Activated naive CD4-positive, alpha-beta T cell treated with anti-CD3 and anti-CD28 coated beads, Interleukin-2, amount 50 U/mL, for 72 hours (primary cell): ENCODE measurements at regions not wholly inside any gene's neighbourhood (a gene's known extent, or its start where the extent isn't known, plus 50 kb on each side); places are given as distances from the start of the nearest gene placed in this dataset.
"Not testable (repeated sequence)": the region's sequence is repeated elsewhere in the genome, so short reads cannot be mapped to it uniquely, and the experiment has no call there.

Experiments
- ATAC-seq, 2 donors: fragments of 150-1000 bp; cut with Tn5 transposase; 2 replicates each; pipeline ENCODE4 v1.10.0; 2021; ENCODE audit warnings: mild to moderate bottlenecking in 2 of 2, moderate library complexity in 2 of 2
- DNase-seq, 2 donors: peaks; one replicate each; pipeline ENCODE4 v3.0.0; 2021 to 2022; ENCODE audit warnings: low spot score in 2 of 2
- H3K27ac Mint-ChIP-seq, 2 donors: one replicate each; pipeline ENCODE4 v1.8.0; 2022; ENCODE audit warnings: mild to moderate bottlenecking in 2 of 2, mixed read lengths in 2 of 2
- H3K36me3 Mint-ChIP-seq, 2 donors: one replicate each; pipeline ENCODE4 v1.8.0; 2022; ENCODE audit warnings: mixed read lengths in 2 of 2
- H3K9me3 Mint-ChIP-seq, 2 donors: one replicate each; pipeline ENCODE4 v1.8.0; 2022; ENCODE audit warnings: mixed read lengths in 2 of 2

DNA sequence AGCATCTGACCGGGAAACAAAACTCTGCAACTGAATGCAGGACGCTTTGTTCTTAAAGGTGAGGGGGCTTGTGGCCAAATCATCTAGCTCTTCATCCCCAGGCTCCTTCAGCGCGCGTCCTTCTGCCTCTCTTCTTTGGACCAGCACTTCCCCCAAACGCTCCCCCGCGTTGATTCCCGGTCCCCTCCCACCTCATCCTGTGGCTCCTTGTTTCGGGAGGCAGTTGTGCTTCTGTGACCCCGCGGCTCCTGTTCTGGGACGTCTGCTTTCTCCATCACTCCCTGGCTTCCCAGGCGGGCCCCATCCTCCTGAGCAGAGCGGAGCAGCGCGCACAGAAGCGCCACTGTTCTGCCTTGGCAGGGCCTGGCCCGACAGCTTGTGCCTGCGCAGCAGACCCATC lies 109.7 kb upstream of the ZNG1E start:
- not testable (repeated sequence) for ATAC-seq, H3K27ac Mint-ChIP-seq, H3K36me3 Mint-ChIP-seq, H3K9me3 Mint-ChIP-seq, DNase-seq

DNA sequence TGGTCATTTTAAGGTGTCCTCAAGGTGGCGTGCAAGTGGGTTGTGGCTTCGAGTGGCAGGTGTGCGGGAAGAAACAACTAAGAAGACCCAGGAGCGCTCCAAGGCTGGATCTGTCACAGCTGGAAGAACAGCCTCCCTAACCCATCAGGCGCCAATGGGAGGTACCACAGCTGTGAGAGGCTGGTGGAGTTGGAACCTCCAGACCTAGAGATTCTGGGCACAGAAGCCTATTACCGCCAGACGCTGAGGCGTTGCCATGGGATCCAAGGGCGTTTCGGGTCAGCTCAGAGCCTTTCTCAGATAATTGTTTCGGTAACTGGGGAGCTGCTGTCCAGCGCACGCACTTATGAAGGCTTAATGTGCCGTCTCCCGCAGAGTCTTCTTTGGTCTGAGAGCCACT lies 156.7 kb upstream of the ZNG1E start:
- not testable (repeated sequence) for ATAC-seq, H3K9me3 Mint-ChIP-seq, DNase-seq, H3K36me3 Mint-ChIP-seq, H3K27ac Mint-ChIP-seq

DNA sequence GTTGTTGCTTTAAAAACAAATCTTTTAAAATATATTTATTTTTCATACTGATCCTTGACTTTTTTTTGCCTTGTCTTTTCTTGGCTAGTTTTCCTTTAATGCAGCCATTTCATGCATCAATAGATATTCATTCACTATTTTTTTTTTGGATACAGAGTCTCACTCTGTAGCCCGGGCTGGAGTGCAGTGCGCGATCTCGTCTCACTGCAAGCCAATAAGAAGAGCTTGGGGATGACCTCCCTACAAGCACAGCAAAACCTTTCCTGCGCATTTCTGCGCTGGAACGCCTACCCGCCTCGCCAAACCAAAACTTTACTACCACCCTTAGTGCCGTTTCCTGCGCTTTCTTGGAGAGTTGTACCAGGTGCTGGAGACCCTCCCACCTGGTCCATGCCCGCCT lies 161.3 kb upstream of the ZNG1E start:
- not testable (repeated sequence) for H3K9me3 Mint-ChIP-seq, H3K36me3 Mint-ChIP-seq, DNase-seq, ATAC-seq, H3K27ac Mint-ChIP-seq

DNA sequence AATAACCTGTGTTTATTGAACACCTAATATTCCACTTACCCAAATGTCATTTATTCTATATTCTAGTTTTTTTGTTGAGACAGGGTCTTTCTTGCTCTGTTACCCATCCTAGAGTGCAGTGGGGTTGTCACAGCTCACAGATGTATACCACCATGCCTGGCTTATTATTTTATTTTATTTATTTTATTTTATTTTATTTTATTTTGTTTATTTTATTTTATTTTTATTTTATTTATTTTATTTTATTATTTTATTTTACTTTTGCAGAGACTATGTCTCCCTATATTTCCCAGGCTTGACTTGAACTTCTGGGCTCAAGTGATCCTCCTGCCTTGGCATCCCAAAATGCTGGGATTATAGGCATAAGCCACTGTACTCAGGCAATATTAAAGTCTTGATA lies 167.8 kb upstream of the ZNG1E start:
- H3K9me3 Mint-ChIP-seq, DNase-seq, H3K27ac Mint-ChIP-seq, H3K36me3 Mint-ChIP-seq, ATAC-seq: not testable (repeated sequence)

DNA sequence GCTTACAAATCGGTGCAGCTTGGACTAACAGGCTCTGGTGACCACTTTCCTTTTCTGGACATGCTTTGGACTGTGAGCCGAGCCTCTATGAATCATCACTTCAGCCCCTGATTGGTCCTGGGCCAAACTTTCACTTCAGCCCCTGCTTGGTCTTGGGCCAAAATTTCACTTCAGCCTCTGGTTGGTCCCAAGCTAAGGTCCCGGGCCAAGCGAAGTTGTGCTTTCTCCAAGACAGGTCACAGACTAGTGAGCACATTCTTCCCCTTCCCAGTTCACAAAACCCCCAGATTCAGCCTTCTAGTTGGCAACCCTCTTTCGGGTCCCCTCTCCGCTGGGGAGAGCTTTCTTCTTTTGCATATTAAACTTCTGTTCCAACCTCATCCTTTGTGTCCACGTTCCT lies 171.0 kb upstream of the ZNG1E start:
- H3K27ac Mint-ChIP-seq, H3K36me3 Mint-ChIP-seq, DNase-seq, H3K9me3 Mint-ChIP-seq, ATAC-seq: not testable (repeated sequence)

DNA sequence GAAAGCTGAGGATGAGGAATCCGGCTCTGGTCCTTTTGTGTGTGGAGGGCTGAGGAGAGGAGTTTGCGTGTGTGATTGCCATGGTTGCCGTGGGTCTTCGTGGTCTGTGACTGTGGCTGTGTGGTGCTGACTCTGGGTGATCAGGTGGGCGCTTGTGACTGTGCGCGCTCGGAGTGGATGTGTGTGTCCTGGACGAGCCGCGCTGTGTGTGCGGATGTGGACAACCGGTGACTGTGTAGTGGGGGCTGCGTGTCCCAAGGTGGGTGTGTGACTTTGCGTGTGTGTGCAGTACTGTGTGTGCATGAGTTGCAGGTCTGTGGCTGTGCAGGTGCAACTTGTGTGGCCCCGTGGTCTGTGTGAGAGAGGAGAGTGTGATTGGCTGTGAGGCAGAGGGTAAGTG lies 172.0 kb upstream of the ZNG1E start:
- not testable (repeated sequence) for H3K27ac Mint-ChIP-seq, H3K9me3 Mint-ChIP-seq, H3K36me3 Mint-ChIP-seq, ATAC-seq, DNase-seq

DNA sequence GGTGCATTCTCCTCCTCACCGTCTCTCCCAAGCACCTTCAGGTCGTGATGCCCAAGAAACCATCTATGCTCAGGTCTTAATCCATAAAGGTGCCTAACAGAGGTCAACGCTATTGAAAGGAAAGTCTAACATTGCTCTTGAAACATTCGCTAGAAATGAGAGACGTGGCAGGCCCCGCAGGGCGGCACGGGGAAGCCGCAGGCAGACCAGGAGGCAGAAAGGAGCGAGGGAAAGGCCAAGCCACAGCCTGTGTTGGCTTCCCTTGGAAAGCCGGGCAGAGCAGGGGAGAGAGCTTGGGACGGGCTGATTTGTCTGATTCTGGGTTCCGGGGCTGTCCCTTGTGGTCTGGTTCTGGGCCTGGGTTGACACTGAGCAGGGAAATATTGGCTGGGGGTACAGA lies 192.8 kb upstream of the ZNG1E start:
- H3K36me3 Mint-ChIP-seq, H3K27ac Mint-ChIP-seq, DNase-seq, H3K9me3 Mint-ChIP-seq, ATAC-seq: not testable (repeated sequence)

DNA sequence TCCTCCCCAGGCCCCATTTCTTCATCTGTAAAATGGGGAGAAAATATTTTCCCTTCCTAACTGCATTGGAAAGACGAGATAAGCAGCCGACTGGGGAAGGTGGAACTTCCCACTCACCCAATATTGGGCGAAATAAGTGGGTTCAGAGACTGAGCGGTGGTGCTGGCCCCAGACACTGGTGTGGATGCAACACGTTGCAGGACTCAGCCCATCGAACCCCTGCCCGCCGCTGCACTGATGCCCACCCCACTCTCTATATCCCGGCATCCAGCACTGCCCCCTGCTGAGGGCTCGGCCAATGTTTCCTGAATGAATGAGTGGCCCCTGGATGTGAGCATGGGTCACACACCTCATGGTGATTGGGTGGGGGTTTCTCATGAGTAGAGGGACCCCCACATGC lies 194.4 kb upstream of the ZNG1E start:
- H3K36me3 Mint-ChIP-seq, DNase-seq, H3K27ac Mint-ChIP-seq, H3K9me3 Mint-ChIP-seq, ATAC-seq: not testable (repeated sequence)

DNA sequence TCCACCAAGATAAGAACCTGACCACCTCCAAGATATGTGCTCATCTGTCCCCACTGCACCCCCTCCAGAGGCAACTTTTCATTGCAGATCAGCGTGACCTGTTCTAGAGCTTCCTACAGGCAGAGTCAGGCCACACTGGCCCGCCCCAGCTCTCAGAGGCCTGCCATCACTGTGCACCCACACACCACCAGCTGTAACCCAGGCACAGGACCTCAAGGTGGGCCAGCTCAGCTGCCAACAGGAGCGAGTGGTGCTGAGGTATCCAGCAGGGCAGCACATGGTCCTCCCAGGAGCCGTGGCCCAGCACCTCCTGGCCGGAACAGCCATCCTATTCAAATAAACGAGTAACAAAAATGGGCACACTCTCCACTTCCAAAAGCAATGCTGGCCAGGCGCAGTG lies 189.9 kb upstream of the FOXD4L5 start:
- not testable (repeated sequence) for ATAC-seq, DNase-seq, H3K27ac Mint-ChIP-seq, H3K36me3 Mint-ChIP-seq, H3K9me3 Mint-ChIP-seq

DNA sequence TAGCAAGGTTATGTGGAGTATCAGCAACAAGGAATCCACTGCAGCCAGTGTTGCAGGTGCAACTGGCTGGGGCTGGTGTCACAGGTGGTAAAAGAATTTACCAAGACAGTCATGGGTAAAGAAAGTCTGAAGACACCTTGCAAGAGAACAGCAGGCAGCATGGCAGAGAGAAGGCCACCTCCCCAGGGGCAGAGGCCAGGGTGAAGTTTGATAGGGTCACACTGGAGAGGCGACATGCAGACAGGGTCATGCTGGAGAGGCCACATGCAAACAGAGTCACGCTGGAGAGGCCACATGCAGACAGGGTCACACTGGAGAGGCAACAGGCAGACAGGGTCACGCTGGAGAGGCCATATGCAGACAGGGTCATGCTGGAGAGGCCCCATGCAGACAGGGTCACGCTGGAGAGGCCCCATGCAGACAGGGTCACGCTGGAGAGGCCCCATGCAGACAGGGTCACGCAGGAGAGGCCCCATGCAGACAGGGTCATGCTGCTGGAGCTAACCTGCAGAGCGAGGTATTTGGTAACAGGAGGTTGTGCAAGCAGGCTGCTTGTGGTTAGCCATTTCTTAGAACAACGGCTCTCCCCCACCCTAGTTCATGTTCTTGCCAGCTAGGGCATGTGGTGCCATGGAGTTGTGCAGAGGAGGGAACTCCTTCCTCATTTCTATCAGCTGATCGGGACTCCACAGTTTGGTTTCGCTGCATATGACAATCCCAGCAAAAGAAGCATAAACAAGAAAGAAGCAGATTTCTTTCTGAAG lies 188.2 kb upstream of the FOXD4L5 start:
- not testable (repeated sequence) for H3K36me3 Mint-ChIP-seq, H3K27ac Mint-ChIP-seq, H3K9me3 Mint-ChIP-seq, DNase-seq, ATAC-seq

DNA sequence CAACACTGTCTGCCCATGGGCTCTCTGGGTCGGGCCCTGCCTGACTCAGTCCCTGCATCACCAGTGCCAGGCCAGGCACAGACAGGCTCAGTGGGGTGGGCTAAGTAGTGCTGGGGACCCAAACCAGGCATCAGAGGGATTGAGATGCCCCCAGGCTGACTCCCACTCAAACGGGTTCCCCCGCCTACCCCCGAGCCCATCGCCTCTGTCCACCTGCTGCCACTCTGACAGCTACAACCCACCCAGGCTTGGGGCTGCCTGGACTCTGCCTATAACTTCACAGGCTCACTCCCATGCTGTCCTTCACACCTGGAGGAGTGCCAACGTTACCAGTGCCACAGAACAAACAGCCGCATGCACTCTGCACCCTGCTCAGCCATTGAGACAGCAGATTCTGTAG lies 186.1 kb upstream of the FOXD4L5 start:
- not testable (repeated sequence) for H3K27ac Mint-ChIP-seq, H3K9me3 Mint-ChIP-seq, ATAC-seq, DNase-seq, H3K36me3 Mint-ChIP-seq

DNA sequence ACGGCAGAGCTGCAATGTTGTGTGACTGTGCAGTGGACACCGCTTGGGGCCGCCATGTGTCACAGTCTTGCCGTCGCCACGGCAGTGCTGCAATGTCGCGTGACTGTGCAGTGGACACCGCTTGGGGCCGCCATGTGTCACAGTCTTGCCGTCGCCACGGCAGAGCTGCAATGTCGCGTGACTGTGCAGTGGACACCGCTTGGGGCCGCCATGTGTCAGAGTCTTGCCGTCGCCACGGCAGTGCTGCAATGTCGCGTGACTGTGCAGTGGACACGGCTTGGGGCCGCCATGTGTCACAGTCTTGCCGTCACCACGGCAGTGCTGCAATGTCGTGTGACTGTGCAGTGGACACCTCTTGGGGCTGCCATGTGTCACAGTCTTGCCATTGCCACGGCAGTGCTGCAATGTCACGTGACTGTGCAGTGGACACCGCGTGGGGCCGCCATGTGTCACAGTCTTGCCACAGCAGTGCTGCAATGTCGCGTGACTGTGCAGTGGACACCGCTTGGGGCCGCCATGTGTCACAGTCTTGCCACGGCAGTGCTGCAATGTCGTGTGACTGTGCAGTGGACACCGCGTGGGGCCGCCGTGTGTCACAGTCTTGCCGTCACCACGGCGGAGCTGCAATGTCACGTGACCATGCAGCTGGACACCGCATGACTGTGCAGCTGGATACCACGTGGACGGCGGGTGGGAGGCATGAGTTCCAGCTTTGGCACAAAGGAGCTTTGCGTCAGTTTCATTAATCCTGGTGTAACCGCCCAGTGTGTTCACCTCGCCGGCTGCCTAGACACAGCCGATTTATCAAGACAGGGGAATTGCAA lies 182.1 kb upstream of the FOXD4L5 start:
- H3K36me3 Mint-ChIP-seq = peaks cover 27 to 31% of the 10 kb centered on the region in 2 donors
- not testable (repeated sequence) for H3K27ac Mint-ChIP-seq, ATAC-seq

DNA sequence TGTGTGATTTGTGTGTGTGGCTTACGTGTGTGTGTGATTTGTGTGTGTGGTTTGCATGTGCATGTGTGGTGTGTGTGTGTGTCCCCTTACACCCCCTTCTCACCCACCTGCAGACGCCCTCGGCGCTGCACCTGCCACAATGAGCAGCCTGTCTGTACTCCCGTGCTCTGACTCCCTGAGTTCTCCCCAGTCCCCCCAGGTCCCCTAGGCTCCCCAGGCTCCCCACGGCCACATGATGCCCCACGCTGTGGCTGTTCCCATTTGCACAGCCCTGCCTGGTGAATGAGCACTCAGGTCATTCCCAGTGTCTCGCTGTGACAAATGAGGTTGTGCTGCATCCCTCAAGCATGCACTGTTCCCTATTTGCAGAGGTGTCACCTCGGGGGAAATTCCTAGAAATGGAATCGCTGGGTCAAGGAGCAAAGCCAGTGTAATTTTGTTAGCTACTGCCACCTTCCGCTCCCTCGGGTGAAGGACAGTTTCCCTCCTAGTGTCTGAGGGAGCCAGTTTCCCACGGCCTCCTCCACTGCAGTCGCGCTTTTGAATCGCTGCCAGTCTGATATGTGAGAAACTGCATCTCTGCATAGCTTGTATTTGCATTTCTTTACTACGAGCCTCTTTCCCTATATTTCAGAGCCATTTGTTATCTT lies 180.4 kb upstream of the FOXD4L5 start:
- H3K9me3 Mint-ChIP-seq = peaks cover 24 to 29% of the 10 kb centered on the region in 2 donors
- not testable (repeated sequence) for H3K27ac Mint-ChIP-seq

More for the DNA sequence above, 182.1 kb upstream of the FOXD4L5 start:
- peaks cover 24 to 31% of the 10 kb centered on the region in 2 donors for H3K9me3 Mint-ChIP-seq
- not testable (repeated sequence) for DNase-seq

DNA sequence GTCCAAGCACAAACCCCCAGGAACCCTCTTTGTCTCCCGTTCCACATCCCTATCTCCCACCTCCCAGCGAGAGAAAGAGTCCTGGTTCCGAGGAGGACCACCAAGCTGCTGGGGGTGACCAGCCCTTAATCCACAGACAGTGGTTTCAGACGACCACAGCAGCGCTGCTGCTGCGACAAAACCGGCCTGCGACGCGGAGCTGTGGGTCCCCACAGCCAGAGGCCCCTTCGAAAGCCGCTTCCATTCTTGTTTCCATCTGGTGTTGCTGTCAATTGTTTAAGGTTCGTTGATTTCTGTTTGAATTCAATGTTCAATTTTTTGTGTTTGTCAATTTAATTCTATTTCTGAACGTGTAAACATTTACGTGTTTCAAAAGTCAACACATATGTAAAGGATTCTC lies 177.5 kb upstream of the FOXD4L5 start:
- ATAC-seq, DNase-seq, H3K27ac Mint-ChIP-seq: not testable (repeated sequence)
- Mint-ChIP-seq H3K36me3 (peaks cover 32 to 41% of the 10 kb centered on the region in 2 donors), H3K9me3 (peaks cover 27 to 35% of the 10 kb centered on the region in 2 donors)

More for the DNA sequence above, 180.4 kb upstream of the FOXD4L5 start:
- peaks cover 27 to 31% of the 10 kb centered on the region in 2 donors for H3K36me3 Mint-ChIP-seq
- DNase-seq, ATAC-seq: not testable (repeated sequence)

DNA sequence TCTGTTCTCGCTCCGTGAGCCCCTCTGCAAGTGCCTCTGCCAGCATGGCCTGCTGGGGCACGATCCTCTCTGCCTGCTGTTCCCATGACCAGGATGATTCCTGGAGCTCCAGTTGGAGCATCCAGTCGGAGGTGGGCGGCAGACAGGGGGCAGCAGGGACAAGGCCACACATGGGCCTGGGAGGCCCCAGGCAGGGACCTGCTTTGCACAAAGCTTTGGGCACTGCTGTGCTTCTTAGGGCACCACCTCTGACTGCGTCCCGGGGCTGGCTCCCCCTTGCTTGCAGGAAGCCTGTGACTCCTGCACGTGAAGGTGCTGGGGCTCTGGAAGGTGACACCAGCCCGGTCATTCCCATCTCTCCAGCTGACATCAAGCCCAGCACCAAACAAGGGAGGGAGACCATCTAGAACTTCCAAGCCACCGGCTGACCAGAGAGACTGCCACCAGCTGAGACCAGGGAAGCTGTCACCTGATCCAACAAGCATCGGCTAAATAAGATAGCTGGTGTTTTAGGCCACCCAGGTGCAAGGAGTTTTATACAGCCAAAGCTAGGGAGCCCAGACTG lies 174.8 kb upstream of the FOXD4L5 start:
- peaks cover 26 to 41% of the 10 kb centered on the region in 2 donors for H3K9me3 Mint-ChIP-seq
- H3K27ac Mint-ChIP-seq = no peak overlapping the region
- ATAC-seq (no peak), DNase-seq (no peak)
- H3K36me3 Mint-ChIP-seq = peaks cover 36 to 38% of the 10 kb centered on the region in 2 donors

DNA sequence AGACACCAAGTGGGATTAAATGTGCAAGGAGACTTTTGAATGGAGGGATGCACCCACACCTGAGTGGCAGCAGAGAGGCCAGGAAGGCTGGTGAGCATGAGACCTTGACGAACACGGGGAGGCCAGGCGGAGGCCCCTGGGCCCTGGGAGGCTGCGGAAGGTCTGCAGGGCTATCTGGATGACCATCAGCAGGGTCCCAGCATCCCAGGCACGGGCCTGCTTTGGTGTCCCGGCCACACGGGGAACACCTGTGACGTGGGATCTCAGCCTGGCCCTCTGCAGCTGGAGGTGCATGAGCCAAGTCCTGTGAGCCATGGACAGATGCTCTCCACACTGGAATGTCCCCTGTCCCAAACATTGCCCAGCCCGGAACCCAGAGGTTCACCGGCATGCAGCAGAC lies 174.0 kb upstream of the FOXD4L5 start:
- DNase-seq (no peak), ATAC-seq (no peak)
- Mint-ChIP-seq H3K9me3 (peaks cover 18 to 33% of the 10 kb centered on the region in 2 donors), H3K27ac (no peak overlapping the region), H3K36me3 (peaks cover 27 to 30% of the 10 kb centered on the region in 2 donors)

DNA sequence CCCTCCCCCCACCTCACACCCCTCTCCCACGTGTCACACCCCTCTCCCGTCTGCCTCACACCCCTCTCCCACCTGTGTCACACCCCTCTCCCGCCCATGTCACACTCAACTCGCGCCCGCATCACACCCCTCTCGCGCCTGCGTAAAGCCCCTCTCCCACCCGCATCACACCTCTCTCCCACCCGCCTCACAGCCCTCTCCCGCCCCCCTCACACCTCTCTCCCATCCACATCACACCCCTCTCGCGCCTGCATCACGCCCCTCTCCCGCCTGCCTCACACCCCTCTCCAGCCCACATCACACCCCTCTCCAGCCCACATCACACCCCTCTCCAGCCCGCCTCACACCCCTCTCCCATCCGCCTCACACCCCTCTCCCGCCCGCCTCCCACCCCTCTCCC lies 173.5 kb upstream of the FOXD4L5 start:
- H3K36me3 Mint-ChIP-seq = peaks cover 22 to 25% of the 10 kb centered on the region in 2 donors
- ATAC-seq (no peak), DNase-seq (no peak)
- no peak overlapping the region for H3K27ac Mint-ChIP-seq
- peaks cover 16 to 31% of the 10 kb centered on the region in 2 donors for H3K9me3 Mint-ChIP-seq
